SK-N-MC (cell line): ENCODE measurements at regions not wholly inside any gene's neighbourhood (a gene's known extent, or its start where the extent isn't known, plus 50 kb on each side); places are given as distances from the start of the nearest gene placed in this dataset.

Source experiments
- EZH2 ChIP-seq: fragments of 200-600 bp; sonication (generic); IDR thresholded peaks from one replicate; pipeline ENCODE4 v1.6.1; 2017; ENCODE audit warnings: antibody characterized with exemption
- FOXP2 ChIP-seq: optimal IDR thresholded peaks from 2 replicates; pipeline ENCODE3; 2011; ENCODE audit warnings: mild to moderate bottlenecking, moderate library complexity; ENCODE audit not compliant: insufficient read depth; ENCODE audit errors: extremely low read length, control extremely low read depth
- POLR2AphosphoS5 ChIP-seq: IDR thresholded peaks from 2 replicates; pipeline ENCODE4 v1.6.1; 2012; ENCODE audit warnings: mild to moderate bottlenecking, low read depth, low read length, borderline replicate concordance

- TF ChIP-seq EZH2 (no peak), POLR2AphosphoS5 (no peak), FOXP2 (no peak)
Observed at GRCh38 chr15:75114796-75115195, 86.9 kb upstream of the C15orf39 start.
